GM21786 (cell line): ENCODE measurements at regions not wholly inside any gene's neighbourhood (a gene's known extent, or its start where the extent isn't known, plus 50 kb on each side); places are given as distances from the start of the nearest gene placed in this dataset.

Experiments used
- ATAC-seq: cut with Tn5 transposase; IDR thresholded peaks from one replicate; pipeline ENCODE4 v1.9.1; 2021; ENCODE audit not compliant: unreplicated experiment

DNA sequence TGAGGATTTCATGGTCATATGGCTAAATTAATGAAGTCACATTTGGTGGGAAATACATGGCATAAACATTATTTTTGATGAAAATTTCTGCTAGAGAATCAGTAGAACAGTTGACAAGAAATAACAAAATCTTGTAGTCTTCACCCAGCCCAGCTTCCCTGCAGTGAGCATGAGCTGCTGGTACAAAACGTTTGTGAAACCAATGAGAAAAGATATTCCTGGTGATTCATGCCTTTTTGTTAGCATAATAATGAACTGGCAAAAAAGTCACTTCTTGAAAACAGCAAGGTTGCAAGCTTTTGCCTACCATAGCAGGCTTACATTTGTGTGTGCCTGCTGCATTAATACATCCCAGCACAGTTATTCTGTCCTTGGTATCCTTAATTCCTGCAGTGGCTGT lies 475.9 kb upstream of the HTR2A start:
- no peak for ATAC-seq

DNA sequence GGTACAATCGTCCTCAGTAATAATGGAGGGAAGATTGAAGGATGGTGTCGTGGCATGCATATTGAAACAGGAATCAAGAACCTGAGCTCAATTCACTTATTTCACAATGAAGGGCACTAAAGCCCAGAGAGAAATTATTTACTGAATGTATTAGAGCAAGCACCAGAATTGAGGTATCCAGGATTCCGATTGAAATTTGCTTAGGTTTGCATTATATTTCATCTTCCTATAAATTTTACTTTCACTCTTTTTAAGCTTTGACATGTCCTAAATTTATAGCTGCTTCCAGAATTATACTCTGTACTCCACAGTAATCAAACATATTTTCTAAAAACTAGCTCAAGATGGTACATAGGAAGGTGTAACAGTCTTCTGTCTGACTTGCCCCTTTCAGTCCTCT lies 454.9 kb upstream of the HTR2A start:
- ATAC-seq: no peak

DNA sequence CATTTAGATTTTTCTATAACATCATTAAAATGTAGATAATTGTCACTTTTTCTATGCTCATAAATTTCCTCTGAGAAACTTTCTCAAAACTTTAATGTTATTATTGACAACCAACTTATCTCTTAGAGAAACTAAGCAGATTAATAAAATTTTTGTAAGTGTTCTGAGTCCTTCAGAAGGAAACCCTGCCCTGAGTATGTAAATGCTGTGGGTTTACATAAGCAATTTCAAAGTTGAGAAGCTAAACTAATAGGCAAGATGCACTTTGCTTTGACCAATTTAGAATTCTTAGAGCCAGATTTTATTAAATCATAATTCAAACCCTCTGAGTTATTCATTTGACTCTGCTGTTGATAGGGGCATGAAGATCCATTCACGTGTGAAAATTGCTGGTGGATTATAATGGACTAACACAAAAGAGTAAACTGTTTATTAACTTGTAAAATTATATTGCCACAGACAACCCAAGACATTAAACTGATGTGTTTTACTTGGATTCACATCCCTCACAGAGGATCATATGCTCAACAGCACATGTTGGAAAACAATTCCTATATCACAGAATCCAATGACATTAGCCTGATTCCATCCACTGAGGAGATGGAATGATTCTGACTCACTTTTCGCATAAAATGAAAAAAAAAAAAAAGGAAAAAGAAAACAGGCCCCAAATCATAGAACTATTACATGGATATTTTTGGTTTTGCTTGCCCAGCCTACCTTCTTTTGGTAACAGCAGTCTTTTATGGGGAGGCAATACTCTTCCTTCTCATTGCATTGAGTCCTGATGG lies 453.7 kb upstream of the HTR2A start:
- ATAC-seq: no peak

DNA sequence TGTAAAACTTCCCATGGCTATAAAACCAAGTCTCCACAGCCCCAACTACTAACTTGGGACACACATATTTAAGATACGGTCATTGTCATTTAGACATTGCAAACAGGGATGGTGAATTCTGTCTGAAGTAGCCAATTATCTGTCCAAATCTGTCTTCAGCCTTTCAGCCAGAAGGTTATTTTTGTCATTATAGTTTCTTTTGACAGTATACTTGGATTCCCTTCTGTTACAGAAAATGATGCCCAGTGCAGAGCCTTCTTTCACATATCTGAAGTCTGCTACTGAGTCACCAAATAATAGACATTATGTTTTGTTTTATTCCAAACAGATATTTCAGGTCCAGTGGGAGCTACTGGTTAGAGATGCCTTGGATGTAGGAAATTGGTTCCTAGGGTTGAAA lies 452.4 kb upstream of the HTR2A start:
- ATAC-seq: no peak

DNA sequence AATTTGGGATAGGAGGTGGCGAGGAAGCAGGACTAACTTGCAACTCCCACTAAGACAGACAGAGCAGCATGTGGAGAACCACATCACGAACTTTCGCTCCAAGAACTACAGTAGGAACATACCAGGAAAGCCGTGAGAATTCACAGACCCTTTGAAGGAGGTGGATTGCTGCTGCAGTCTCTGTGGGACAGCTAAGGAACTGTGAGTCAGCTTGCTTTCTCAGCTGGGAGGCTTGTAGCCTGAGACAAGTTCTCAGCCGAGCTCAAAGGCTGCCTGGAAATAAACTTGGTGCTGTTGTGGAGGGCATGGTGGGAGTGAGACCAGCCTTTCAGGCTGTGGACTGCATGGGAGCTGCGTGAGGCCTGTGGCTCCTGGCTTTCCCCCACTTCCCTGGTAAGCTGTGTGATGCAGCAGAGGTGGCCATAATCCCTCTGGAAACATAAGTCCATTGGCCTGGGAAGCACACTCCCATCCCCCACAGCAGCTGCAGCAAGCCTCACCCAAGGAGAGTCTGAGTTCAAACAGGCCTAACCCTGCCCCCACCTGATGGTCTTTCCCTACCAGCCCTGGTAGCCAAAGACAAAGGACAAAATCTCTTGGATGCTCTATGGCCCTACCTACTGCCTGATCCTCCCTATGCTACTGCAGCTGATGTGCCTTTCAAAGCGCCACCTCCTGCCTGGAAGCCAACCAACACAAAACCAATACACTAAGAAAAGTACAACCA lies 441.1 kb upstream of the HTR2A start:
- no peak for ATAC-seq

DNA sequence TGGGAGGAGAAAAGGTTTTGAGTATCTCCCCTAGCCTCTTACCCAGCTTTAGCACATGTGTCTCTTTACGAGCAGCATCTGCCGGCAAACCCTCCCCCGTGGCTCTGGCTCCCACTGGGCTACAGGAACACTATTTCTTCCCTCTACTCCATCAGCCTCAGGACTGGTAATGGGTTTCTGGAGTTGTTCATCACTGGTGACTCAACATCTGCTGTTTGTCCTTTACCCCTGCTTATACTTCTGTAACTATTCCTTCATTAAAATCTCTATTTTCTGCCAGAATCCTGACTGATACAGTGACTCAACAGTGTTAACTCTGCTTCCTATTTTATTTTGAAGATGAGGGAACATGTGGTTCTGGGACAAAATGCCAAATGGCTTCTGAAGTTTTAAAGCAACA lies 437.3 kb upstream of the HTR2A start:
- no peak for ATAC-seq

DNA sequence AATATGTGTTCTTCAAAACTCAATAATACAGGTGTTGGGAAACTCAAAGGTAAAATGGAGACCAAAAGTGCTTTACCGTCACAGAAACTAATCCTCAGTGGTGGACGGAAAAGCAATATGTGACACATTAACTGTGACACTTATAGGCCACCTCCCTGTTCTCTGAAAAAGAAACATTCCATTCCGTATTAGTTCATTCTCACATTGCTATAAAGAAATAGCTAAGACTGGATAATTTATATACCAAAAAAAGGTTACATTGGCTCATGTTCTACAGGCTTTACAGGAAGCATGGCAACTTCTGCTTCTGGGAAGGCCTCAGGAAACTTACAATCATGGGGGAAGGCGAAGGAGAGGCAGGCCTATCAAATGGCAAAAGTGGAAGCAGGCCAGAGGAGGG lies 435.3 kb upstream of the HTR2A start:
- ATAC-seq: no peak

DNA sequence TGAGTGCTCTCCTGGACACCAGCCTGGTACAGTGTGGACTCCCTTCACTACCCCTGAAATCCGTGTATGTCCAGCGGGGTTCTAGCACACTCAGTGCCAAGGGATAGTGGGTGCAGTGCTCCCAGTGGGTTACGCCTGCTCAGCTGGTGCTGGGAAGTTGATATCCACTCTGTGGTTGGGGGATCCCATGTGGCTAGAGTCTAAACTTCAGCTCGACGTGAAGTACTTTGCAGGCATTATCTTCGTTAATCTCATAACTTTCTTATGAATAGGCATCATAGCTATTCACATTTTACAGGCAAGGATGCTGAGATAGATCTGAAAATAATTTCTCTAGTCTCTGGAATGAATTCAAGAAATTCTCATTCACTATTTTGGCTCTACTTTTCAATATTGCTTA lies 433.2 kb upstream of the HTR2A start:
- no peak for ATAC-seq

DNA sequence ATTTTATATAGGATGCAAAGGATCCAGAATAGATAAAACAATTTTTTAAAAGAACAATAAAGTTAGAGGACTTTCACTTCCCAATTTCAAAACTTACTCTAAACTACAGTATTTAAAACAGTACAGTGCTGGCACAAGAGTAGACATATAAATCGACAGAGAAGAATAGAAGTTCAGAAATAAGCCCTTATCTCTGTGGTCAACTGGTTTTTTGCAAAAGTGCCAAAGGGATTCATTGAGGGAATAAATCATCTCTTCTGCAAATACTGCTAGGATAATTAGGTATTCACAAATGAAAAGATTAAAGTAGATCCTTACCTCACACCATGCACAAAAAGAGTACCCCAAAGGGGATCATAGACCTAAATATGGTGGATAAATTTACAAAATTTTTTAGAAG lies 431.0 kb upstream of the HTR2A start:
- ATAC-seq: no peak

DNA sequence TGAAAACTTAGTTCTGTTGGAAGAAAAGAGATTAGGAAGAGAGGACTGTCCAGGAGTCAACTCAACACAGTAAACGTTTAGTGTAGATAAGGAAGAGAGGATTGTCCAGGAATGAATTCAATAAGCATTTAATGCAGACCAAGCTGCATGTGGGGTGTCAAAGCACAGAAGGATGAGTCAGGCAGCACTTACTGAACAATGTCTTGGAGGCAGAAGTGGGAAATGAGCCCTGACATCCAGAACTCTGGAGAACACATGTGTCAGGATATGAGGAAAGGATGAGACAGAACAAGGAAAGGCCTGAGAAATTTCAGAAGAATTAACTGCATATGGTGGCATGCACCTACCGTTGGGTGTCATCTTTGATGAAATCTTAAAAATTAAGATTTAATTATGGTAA lies 429.2 kb upstream of the HTR2A start:
- ATAC-seq: no peak

DNA sequence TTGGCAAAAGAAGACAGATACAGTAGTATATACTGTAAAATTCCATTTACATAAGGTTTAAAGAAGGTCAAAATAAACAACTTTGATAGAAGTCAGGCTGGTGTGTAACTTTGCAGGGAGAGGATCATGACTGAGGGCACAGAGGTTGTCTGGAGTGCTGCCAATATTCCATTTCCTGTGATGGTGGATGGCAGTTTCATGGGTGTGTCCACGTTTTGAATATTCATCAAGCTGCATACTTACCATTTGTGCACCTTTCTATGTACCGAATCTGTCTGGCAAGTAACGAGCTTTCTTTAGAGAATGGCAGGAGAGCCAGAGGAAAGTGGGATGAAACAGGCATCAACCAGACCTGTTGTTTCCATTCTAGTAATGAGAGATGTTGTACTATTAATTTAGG lies 420.5 kb upstream of the HTR2A start:
- ATAC-seq: no peak

DNA sequence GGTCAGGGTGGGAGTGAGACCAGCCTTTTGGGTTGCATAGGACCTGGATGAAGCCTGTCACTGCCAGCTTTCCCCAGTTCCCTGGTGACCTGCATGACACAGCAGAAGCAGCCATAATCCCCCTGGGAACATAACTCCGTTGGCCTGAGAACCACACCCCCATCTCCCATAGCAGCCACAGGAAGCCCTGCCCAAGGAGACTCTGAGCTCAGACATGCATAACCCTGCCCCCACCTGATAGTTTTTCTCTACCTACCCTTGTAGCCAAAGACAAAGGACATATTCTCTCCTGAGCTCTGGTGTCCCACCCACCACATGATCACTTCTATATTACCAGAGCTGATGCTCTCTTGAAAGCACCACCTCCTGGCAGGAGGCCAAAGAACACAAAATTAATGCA lies 413.5 kb upstream of the HTR2A start:
- no peak for ATAC-seq

DNA sequence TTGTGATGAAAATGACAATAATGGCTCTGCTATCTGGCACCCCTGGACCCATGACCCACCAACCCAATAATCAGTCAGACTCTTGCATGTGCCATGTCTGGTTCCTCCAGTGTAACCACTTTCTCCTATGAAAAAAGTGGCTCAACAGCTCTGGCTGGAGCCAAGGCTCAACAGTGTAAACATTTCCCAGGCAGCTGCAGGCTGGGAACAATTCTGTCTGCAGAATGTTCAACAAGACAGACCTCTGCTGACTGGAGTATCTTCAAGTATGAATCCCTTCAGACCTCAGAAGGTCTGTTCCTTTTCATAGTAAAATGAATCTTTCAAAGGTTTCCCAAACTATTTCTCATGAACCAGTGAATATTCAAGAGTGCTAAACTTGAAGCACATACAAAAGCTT lies 410.1 kb upstream of the HTR2A start:
- no peak for ATAC-seq

DNA sequence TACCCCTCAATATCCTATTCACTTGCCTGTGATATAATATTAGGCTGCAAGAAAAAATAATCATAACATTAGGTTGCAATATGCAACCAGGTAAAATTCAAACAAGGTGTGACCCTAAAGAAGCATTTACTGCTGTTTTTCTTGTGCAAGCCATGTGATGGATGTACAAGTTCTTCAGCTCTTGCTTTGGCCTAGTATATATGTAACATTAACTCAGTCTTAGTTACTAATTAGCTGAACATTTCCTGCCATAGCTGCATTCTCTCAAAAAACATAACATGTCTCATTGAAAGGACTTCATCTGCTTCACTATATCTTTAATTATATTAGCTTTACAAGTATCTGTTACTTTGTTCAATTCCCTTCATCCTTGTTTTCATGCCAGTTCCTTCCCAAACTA lies 406.8 kb upstream of the HTR2A start:
- ATAC-seq: no peak

DNA sequence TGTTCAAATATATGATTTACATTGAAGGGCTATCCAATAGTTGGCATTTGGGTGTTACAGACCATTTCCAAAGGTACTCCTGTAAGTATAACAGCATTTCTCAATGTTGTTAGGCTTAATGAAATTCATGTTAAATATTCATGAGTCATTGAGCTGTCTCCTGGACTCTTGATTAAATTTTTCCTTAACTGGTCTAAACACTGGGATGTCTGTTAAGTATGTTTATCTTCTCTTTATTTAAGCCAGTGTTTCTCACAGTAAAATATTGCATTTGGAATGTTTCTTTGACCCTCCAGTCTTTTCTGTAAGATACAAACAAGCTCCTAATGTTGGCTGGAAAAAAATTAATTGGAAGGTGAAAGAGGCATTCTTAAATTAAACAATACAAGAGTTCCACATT lies 402.5 kb upstream of the HTR2A start:
- no peak for ATAC-seq

DNA sequence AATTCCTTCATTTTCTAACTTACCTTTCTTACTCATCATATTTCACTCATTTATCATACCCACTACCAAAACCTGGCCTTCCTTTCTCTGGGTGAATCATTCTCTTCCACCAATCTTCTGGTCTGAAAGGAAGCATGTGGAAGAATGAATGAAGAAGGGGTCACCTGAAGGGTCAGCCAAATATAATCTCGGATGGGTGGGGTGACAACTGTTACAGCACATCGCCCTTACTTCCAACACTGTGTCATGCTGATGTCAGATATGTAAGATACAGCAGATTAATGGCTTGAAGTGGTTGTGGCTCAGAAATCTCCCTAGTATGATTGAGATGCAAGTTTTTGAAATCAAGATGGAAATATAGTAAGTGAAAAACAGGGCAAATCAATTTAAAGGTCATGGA lies 401.7 kb upstream of the HTR2A start:
- no peak for ATAC-seq

DNA sequence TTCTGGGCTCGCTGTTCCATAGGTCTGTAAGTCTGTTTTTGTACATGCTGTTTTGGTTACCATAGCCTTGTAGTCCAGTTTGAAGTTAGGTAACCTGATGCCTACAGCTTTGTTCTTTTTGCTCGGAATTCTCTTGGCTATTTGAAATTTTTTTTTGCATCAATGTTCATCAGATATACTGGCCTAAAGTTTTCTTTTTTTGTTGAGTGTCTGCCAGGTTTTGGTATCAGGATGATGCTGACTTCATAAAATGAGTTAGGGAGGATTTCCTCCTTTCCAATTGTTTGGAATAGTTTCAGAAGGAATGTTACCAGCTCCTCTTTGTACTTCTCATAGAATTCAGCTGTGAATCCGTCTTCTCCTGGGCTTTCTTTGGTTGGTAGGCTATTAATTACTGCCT lies 397.8 kb upstream of the HTR2A start:
- no peak for ATAC-seq

DNA sequence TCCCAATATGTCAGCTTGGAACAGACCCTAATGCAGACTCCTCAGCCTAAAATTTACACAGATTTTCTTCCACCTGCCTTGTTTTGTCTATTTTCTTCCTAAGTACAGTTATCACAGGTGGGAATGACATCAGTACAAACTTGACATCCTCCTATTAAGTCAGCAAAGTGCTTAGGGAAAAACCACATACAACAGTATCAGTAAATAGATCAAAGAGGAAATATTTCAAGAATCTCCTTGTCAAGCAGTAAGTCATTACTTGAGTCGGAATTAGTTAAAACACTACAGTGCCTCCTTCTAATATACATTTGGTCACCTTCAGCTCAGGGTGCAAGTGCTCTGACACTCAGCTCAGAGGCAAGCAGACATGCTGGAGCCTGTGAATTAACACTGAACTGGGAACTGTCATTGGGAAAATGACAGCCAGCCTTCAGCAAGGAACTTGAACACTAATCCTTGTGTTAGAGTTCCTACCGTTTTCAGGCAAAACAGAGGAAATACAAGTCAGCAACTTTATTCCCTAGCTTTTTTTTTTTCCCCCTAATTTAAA lies 394.3 kb upstream of the HTR2A start:
- no peak for ATAC-seq

DNA sequence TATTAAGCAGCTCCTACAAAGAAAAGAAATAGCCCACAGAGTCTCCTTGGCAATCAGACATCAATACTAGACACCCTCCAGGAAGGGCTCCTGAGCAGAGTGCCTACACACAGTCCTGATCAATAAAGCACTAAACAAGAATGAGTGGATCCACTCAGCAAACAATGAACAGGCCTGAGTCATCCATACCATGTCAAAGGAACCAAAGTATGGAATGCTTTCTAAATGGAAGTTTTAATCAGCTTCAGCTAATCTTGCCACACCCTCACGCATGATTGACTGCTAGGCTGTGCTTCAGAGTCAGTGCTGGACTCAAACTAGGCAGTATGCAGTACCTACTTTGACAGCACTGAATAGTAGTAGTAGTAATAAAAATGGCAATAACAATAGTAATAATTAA lies 392.7 kb upstream of the HTR2A start:
- ATAC-seq: no peak

DNA sequence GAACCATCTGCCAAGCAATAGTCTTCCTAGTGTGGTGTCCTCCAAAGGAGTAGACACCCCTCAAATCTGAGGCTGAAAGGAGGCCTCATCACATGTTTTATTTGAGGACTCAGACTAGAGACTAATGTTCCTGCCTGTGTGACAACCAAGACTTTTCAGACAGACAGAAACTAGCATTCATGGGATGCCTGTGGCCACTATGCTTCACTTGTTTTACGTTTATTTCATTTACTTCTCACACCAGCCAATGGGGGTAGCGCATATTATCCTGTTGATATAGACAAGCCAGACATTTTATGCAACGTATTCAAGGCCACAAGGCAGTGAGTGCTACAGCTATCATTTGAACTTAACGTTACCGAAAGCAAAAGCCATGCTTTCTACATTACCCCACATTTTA lies 391.7 kb upstream of the HTR2A start:
- ATAC-seq: no peak

DNA sequence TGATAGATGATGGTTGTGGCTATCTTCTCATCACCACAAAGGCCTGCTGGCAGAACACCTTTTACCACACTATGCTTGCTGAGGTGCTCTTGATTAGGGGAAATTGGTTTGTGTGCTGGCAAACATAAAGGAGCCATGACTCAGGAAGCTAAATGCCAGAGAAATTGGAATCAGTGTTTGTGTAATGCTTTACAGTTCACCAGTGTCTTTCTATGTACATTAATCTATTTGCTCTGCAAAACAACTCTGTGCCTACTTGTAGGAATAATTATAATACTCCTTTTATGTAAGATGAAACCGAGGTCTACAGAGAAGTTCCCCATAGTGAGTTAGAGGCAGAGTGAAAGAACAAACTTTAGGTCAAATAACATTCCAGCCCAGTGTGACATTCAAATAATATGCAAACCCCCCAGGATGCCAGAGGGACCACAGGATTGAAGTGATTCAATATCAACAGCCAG lies 390.5 kb upstream of the HTR2A start:
- ATAC-seq: no peak

DNA sequence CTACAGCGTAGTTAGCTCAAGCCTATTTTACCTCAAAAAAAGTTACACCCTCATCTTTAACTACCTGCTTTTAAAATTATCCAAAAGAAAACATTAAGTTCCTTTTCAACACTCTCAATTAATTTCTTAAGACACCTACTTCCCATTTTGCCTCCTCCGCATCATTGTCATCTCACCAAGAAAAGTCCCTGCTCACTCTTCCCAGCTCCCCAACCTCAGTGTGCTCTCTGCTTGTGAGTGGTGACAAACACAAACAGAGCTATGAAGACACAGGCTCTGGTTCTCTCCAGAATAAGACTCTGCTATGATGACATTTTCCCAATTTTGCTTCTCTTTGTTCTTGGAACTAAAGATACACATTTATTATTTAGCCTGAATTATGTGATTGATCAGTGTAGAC lies 385.1 kb upstream of the HTR2A start:
- ATAC-seq: no peak
